Panc1 (cell line): ENCODE measurements at regions not wholly inside any gene's neighbourhood (a gene's known extent, or its start where the extent isn't known, plus 50 kb on each side); places are given as distances from the start of the nearest gene placed in this dataset.

ENCODE experiments used
- CTCF ChIP-seq: fragments of 450-650 bp; IDR thresholded peaks from 2 replicates; pipeline ENCODE4 v1.5.1; 2017; ENCODE audit warnings: mild to moderate bottlenecking
- POLR2AphosphoS5 ChIP-seq: IDR thresholded peaks from 2 replicates; pipeline ENCODE4 v1.6.1; 2012; ENCODE audit warnings: mild to moderate bottlenecking, low read depth, low read length, moderate library complexity
- REST ChIP-seq, 2 experiments: IDR thresholded peaks; 2 replicates each; pipeline ENCODE4 v1.6.1; 2011 to 2012; ENCODE audit warnings: low read depth in 2 of 2, control low read depth in 1 of 2, low read length in 1 of 2, mild to moderate bottlenecking in 1 of 2, moderate library complexity in 1 of 2; ENCODE audit not compliant: insufficient read depth in 1 of 2
- TCF7L2 ChIP-seq: IDR thresholded peaks from 2 replicates; pipeline ENCODE4 v1.6.1; 2011; ENCODE audit warnings: mild to moderate bottlenecking, low read depth, low read length, inconsistent platforms

- no peak for TF ChIP-seq CTCF
- no peak for TF ChIP-seq TCF7L2
- TF ChIP-seq POLR2AphosphoS5, result no peak
- no peak for TF ChIP-seq REST (IDR thresholded peaks at IDR 0.05; ENCODE audit: insufficient read depth in 1 of 2, low read depth in 2 of 2, low read length in 1 of 2)
Observed at GRCh38 chr1:38446936-38447335, 400.3 kb upstream of the POU3F1 start.
